B cell (primary cell): ENCODE measurements at regions not wholly inside any gene's neighbourhood (a gene's known extent, or its start where the extent isn't known, plus 50 kb on each side); places are given as distances from the start of the nearest gene placed in this dataset.

Source experiments
- CTCF ChIP-seq: fragments of 200-600 bp; IDR thresholded peaks from one replicate; pipeline ENCODE4 v1.8.0; 2022; ENCODE audit warnings: antibody characterized with exemption, mild to moderate bottlenecking
- EZH2 ChIP-seq: IDR thresholded peaks from 2 replicates; pipeline ENCODE4 v1.6.1; 2012; ENCODE audit warnings: borderline replicate concordance, low read depth, mild to moderate bottlenecking, moderate library complexity, low read length; ENCODE audit not compliant: insufficient read depth, poor library complexity, severe bottlenecking

- TF ChIP-seq CTCF (no peak), EZH2 (no peak)
Measured at GRCh38 chr5:42360056-42360455, 63.2 kb upstream of the GHR start.
